HCT116 (cell line): ENCODE measurements at regions not wholly inside any gene's neighbourhood (a gene's known extent, or its start where the extent isn't known, plus 50 kb on each side); places are given as distances from the start of the nearest gene placed in this dataset.

Experiments
- ATAC-seq: fragments of 200-7000 bp; cut with Tn5 transposase; 2 replicates; pipeline ENCODE4 v1.9.1; 2020; ENCODE audit warnings: mild to moderate bottlenecking, moderate library complexity
- BruUV-seq: library from RNA; stranded (reverse); fragments of 400-500 nt; replicated peaks from 2 replicates; lab custom pipeline; 2021; lab: Mats Ljungman, UMichigan
- CTCF ChIA-PET: fragments of 300-600 bp; sonication (Branson Sonifier 250); formaldehyde crosslinking; loops from one replicate; lab custom pipeline; 2021; ENCODE audit warnings: antibody characterized with exemption; lab: Charles Lee
- POLR2A ChIA-PET: fragments of 300-600, 350-600 bp; sonication (Branson Sonifier 250); formaldehyde crosslinking; loops from one replicate; lab custom pipeline; 2021; ENCODE audit warnings: antibody characterized with exemption; lab: Charles Lee
- RAD21 ChIA-PET, 2 experiments: fragments of 300-600 bp; sonication (Branson Sonifier 250); formaldehyde crosslinking; loops; one replicate each; lab custom pipeline; 2023; ENCODE audit warnings: low total read pairs in 2 of 2; ENCODE audit not compliant: uncharacterized antibody in 2 of 2, unreplicated experiment in 2 of 2, low non-redundant PET in 1 of 2; lab: Charles Lee
- DNase-seq: peaks from one replicate; pipeline ENCODE4 v3.0.0-alpha.2; 2010; ENCODE audit warnings: low read depth, low spot score
- H2AFZ ChIP-seq: fragments of 200-600 bp; shearing (Covaris generic), sonication (generic); 2 replicates; pipeline ENCODE4 v1.6.1; 2017; ENCODE audit warnings: low read depth, mixed run types, mixed read lengths, antibody characterized with exemption, low read length; ENCODE audit not compliant: poor library complexity, severe bottlenecking
- H3K27ac ChIP-seq: 2 replicates; pipeline ENCODE4 v1.5.1; 2012; ENCODE audit warnings: low read depth, low read length
- H3K27me3 ChIP-seq: fragments of 200-600 bp; sonication (generic); 2 replicates; pipeline ENCODE4 v1.6.1; 2016; ENCODE audit warnings: mixed run types, low read length, mixed read lengths; ENCODE audit not compliant: insufficient read depth
- H3K36me3 ChIP-seq, 2 experiments: fragments of 200-500 bp in 1 of 2; fragments of 200-600 bp in 1 of 2; sonication (Bioruptor generic) in 1 of 2; sonication (generic) in 1 of 2; 2 replicates each; pipeline versions ENCODE4 v1.5.1 to v1.6.1; 2014 to 2016; ENCODE audit warnings: low read length in 2 of 2, inconsistent platforms in 1 of 2, mixed read lengths in 1 of 2, mixed run types in 1 of 2; ENCODE audit not compliant: insufficient read depth in 2 of 2, control insufficient read depth in 1 of 2
- H3K4me1 ChIP-seq, 2 experiments: fragments of 200-600 bp in 1 of 2; sonication (generic) in 1 of 2; 2 replicates each; pipeline versions ENCODE4 v1.5.1 to v1.6.1; 2012 to 2017; ENCODE audit warnings: low read length in 2 of 2, inconsistent platforms in 1 of 2, mild to moderate bottlenecking in 1 of 2, mixed read lengths in 1 of 2, mixed run types in 1 of 2, moderate library complexity in 1 of 2; ENCODE audit not compliant: insufficient read depth in 2 of 2, control insufficient read depth in 1 of 2
- H3K4me2 ChIP-seq: fragments of 200-600 bp; sonication (generic); 2 replicates; pipeline ENCODE4 v1.6.1; 2017; ENCODE audit warnings: mixed run types, low read length, mixed read lengths
- H3K4me3 ChIP-seq, 2 experiments: fragments of 200-600 bp in 1 of 2; sonication (generic) in 1 of 2; replicated peaks in 1 of 2; 2 replicates each; pipeline ENCODE4 v1.5.1; 2011 to 2016; ENCODE audit warnings: low read length in 2 of 2, control low read depth in 1 of 2, low read depth in 1 of 2, mild to moderate bottlenecking in 1 of 2, mixed read lengths in 1 of 2, mixed run types in 1 of 2
- H3K79me2 ChIP-seq: fragments of 200-600 bp; sonication (generic); 2 replicates; pipeline ENCODE4 v1.6.1; 2017; ENCODE audit warnings: mild to moderate bottlenecking, mixed run types, low read length, moderate library complexity, mixed read lengths; ENCODE audit not compliant: insufficient read depth
- H3K9ac ChIP-seq: fragments of 200-600 bp; sonication (generic); 2 replicates; pipeline ENCODE4 v1.6.1; 2016; ENCODE audit warnings: low read length, mixed read lengths
- H3K9me2 ChIP-seq: fragments of 200-600 bp; sonication (generic), shearing (Covaris generic); 2 replicates; pipeline ENCODE4 v1.6.1; 2017; ENCODE audit warnings: mixed run types, mild to moderate bottlenecking, moderate library complexity; ENCODE audit not compliant: insufficient read depth
- H3K9me3 ChIP-seq, 2 experiments: fragments of 200-500 bp in 1 of 2; fragments of 200-600 bp in 1 of 2; sonication (Bioruptor generic) in 1 of 2; sonication (generic) in 1 of 2; 2 replicates each; pipeline ENCODE4 v1.6.1; 2014 to 2017; ENCODE audit warnings: low read length in 2 of 2, mixed read lengths in 2 of 2, inconsistent platforms in 1 of 2, low read depth in 1 of 2, mild to moderate bottlenecking in 1 of 2, mixed run types in 1 of 2, moderate library complexity in 1 of 2; ENCODE audit not compliant: control insufficient read depth in 1 of 2, insufficient read depth in 1 of 2
- H4K20me1 ChIP-seq: fragments of 200-600 bp; sonication (generic), shearing (Covaris generic); 2 replicates; pipeline ENCODE4 v1.6.1; 2017; ENCODE audit warnings: mixed run types, mild to moderate bottlenecking, moderate library complexity; ENCODE audit not compliant: insufficient read depth
- CBX3 ChIP-seq: IDR thresholded peaks from 2 replicates; pipeline ENCODE4 v1.6.1; 2012; ENCODE audit warnings: low read depth
- CEBPB ChIP-seq: IDR thresholded peaks from 2 replicates; pipeline ENCODE4 v1.6.1; 2012; ENCODE audit warnings: low read depth
- EGR1 ChIP-seq: IDR thresholded peaks from 2 replicates; pipeline ENCODE4 v1.6.1; 2012; ENCODE audit warnings: low read depth
- EZH2 ChIP-seq: fragments of 200-600 bp; sonication (generic); IDR thresholded peaks from 2 replicates; pipeline ENCODE4 v1.6.1; 2017; ENCODE audit warnings: antibody characterized with exemption, mixed run types
- JUND ChIP-seq: IDR thresholded peaks from 2 replicates; pipeline ENCODE4 v1.6.1; 2012
- POLR2AphosphoS5 ChIP-seq: IDR thresholded peaks from 2 replicates; pipeline ENCODE4 v1.6.1; 2011; ENCODE audit warnings: mild to moderate bottlenecking, low read depth, low read length, moderate library complexity
- SIN3A ChIP-seq: IDR thresholded peaks from 2 replicates; pipeline ENCODE4 v1.6.1; 2012; ENCODE audit warnings: low read depth
- SP1 ChIP-seq: IDR thresholded peaks from 2 replicates; pipeline ENCODE4 v1.6.1; 2012; ENCODE audit warnings: low read depth
- ZFX ChIP-seq: fragments of 450-650 bp; IDR thresholded peaks from 2 replicates; pipeline ENCODE4 v1.6.1; 2017
- ZNF274 ChIP-seq: fragments of 200-500 bp; sonication (Bioruptor generic); IDR thresholded peaks from 2 replicates; pipeline ENCODE4 v1.6.1; 2014; ENCODE audit warnings: mild to moderate bottlenecking, low read depth, low read length, inconsistent platforms
- intact Hi-C: fragments of 100-400 bp; cut with micrococcal nuclease; formaldehyde crosslinking; loops from 2 replicates; pipeline ENCODE4 v1.10.0; 2022
- TF ChIP-seq, protein P1 (sequence below): IDR thresholded peaks from 2 replicates; pipeline ENCODE4 v1.6.1; 2011; ENCODE audit warnings: mild to moderate bottlenecking, low read length, moderate library complexity; ENCODE audit not compliant: insufficient replicate concordance; ENCODE audit errors: extremely low read depth

DNA sequence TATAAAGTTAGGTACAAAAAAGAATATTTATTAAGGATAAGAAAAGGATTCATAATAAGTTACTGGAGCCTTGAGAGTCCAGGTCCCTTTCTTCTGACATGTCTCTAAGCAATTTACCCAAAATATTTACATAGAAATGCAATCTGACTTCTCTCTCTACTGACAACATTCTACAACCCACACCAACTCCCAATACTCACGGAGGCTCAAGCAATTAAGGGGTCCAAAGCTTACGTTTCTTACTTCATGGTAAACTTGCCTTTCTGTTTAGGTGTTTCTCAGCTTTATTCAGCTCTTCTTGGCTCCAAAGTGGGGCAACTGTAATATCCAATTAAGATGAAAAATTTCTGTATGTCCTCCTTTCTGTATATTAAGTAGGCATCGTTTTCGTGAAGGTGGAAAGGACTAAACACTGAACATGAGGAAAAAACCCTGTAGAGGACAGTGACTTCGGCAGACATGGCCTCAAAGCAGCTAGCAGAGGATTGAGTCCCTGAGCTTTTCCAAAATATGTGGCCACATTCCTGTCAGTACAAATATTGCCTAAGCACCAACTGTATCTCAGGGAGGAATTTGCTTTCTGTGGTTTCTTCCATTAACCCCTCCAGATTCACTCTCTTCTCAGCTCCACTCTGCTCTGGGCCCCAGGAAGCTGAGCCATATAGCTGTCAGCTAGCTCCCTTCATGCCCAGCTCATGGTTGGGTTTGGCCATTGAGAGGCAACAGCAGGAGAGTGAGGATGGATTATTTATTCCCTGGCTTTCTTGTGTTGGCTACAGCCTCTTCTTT lies 67.9 kb upstream of the GLS start:
- Histone ChIP-seq H3K4me2 (no peak overlapping the region), H4K20me1 (no peaks in the 10 kb centered on the region), H3K79me2 (no peaks in the 10 kb centered on the region), H3K9ac (no peak overlapping the region), H3K36me3 (no peaks in the 10 kb centered on the region), H3K4me1 (no peaks in the 10 kb centered on the region), H3K9me3 (no peaks in the 10 kb centered on the region), H3K27me3 (no peaks in the 10 kb centered on the region), H3K4me3 (no peak overlapping the region), H3K9me2 (no peaks in the 10 kb centered on the region), H2AFZ (no peak overlapping the region), H3K27ac (no peak overlapping the region)
- ATAC-seq (no peak), DNase-seq (no peak)
- BruUV-seq: no TSS peak
- ChIA-PET CTCF (no interaction called here), POLR2A (no interaction called here), RAD21 (no interaction called here)
- no peak for TF ChIP-seq ZNF274
- TF ChIP-seq JUND: no peak
- no peak for TF ChIP-seq ZFX
- no peak for TF ChIP-seq EGR1
- TF ChIP-seq SP1: no peak
- no peak for TF ChIP-seq EZH2
- TF ChIP-seq CEBPB: no peak
- no peak for TF ChIP-seq CBX3
- no peak for TF ChIP-seq POLR2AphosphoS5
- TF ChIP-seq SIN3A: no peak
- TF ChIP-seq, protein P1, sequence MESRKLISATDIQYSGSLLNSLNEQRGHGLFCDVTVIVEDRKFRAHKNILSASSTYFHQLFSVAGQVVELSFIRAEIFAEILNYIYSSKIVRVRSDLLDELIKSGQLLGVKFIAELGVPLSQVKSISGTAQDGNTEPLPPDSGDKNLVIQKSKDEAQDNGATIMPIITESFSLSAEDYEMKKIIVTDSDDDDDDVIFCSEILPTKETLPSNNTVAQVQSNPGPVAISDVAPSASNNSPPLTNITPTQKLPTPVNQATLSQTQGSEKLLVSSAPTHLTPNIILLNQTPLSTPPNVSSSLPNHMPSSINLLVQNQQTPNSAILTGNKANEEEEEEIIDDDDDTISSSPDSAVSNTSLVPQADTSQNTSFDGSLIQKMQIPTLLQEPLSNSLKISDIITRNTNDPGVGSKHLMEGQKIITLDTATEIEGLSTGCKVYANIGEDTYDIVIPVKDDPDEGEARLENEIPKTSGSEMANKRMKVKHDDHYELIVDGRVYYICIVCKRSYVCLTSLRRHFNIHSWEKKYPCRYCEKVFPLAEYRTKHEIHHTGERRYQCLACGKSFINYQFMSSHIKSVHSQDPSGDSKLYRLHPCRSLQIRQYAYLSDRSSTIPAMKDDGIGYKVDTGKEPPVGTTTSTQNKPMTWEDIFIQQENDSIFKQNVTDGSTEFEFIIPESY: no peak
- intact Hi-C loops: no loop called here
